Parathyroid adenoma (tissue), 2 donors: ENCODE measurements at regions not wholly inside any gene's neighbourhood (a gene's known extent, or its start where the extent isn't known, plus 50 kb on each side); places are given as distances from the start of the nearest gene placed in this dataset.

Experiments
- H2AFZ ChIP-seq: fragments of 300-600 bp; sonication (generic); one replicate; pipeline ENCODE4 v1.7.0; 2017; ENCODE audit warnings: antibody characterized with exemption, mild to moderate bottlenecking
- H3K27ac ChIP-seq: fragments of 300-600 bp; sonication (generic); one replicate; pipeline ENCODE4 v1.7.0; 2017
- H3K27me3 ChIP-seq: fragments of 300-600 bp; sonication (generic); one replicate; pipeline ENCODE4 v1.7.0; 2017; ENCODE audit warnings: low read length; ENCODE audit not compliant: control insufficient read depth, insufficient read depth
- H3K36me3 ChIP-seq: fragments of 300-600 bp; sonication (generic); one replicate; pipeline ENCODE4 v1.7.0; 2017; ENCODE audit warnings: low read length; ENCODE audit not compliant: control insufficient read depth, insufficient read depth
- H3K4me1 ChIP-seq: fragments of 300-600 bp; sonication (generic); one replicate; pipeline ENCODE4 v1.7.0; 2017; ENCODE audit warnings: control low read depth
- H3K4me2 ChIP-seq: fragments of 300-600 bp; sonication (generic); one replicate; pipeline ENCODE4 v1.7.0; 2017; ENCODE audit warnings: low read length
- H3K4me3 ChIP-seq: fragments of 300-600 bp; sonication (generic); one replicate; pipeline ENCODE4 v1.7.0; 2017; ENCODE audit warnings: low read depth, low read length
- H3K79me2 ChIP-seq: fragments of 300-600 bp; sonication (generic); one replicate; pipeline ENCODE4 v1.7.0; 2017; ENCODE audit warnings: control low read depth
- H3K9ac ChIP-seq: fragments of 300-600 bp; sonication (generic); one replicate; pipeline ENCODE4 v1.7.0; 2017; ENCODE audit warnings: mild to moderate bottlenecking
- H3K9me3 ChIP-seq: fragments of 300-600 bp; sonication (generic); one replicate; pipeline ENCODE4 v1.7.0; 2017; ENCODE audit warnings: low read length; ENCODE audit not compliant: control insufficient read depth
- CTCF ChIP-seq: fragments of 300-600 bp; sonication (generic); IDR thresholded peaks from one replicate; pipeline ENCODE4 v1.7.0; 2017; ENCODE audit warnings: antibody characterized with exemption, mild to moderate bottlenecking
- donor health status: primary hyperparathyroidism.

GRCh38 chr7:130982651-130983050, 248.6 kb upstream of the KLF14 start:
- Histone ChIP-seq H3K36me3 (no peaks in the 10 kb centered on the region), H2AFZ (no peak overlapping the region), H3K4me3 (no peak overlapping the region), H3K9me3 (no peaks in the 10 kb centered on the region), H3K4me2 (no peak overlapping the region), H3K27ac (no peak overlapping the region), H3K4me1 (no peaks in the 10 kb centered on the region), H3K9ac (no peak overlapping the region), H3K79me2 (peaks cover 50% of the 10 kb centered on the region), H3K27me3 (no peaks in the 10 kb centered on the region)
- TF ChIP-seq CTCF = no peak

GRCh38 chr7:130985361-130985760, 251.4 kb upstream of the KLF14 start:
- Histone ChIP-seq H3K27ac (no peak overlapping the region), H3K4me3 (no peak overlapping the region), H3K79me2 (peaks cover 50% of the 10 kb centered on the region), H2AFZ (no peak overlapping the region), H3K9ac (no peak overlapping the region), H3K4me1 (peaks cover 14% of the 10 kb centered on the region), H3K4me2 (no peak overlapping the region), H3K27me3 (no peaks in the 10 kb centered on the region), H3K9me3 (no peaks in the 10 kb centered on the region), H3K36me3 (no peaks in the 10 kb centered on the region)
- TF ChIP-seq CTCF = no peak

GRCh38 chr7:130986261-130986690, 252.3 kb upstream of the KLF14 start:
- Histone ChIP-seq H3K36me3 (no peaks in the 10 kb centered on the region), H3K9ac (no peak overlapping the region), H2AFZ (no peak overlapping the region), H3K9me3 (no peaks in the 10 kb centered on the region), H3K4me2 (no peak overlapping the region), H3K4me3 (no peak overlapping the region), H3K27ac (peak overlapping the region; percentile 17), H3K4me1 (peaks cover 18% of the 10 kb centered on the region), H3K27me3 (no peaks in the 10 kb centered on the region), H3K79me2 (peaks cover 54% of the 10 kb centered on the region)
- TF ChIP-seq CTCF = no peak

GRCh38 chr7:130987092-130987491, 253.1 kb upstream of the KLF14 start:
- Histone ChIP-seq H3K9me3 (no peaks in the 10 kb centered on the region), H3K36me3 (no peaks in the 10 kb centered on the region), H3K4me1 (peaks cover 18% of the 10 kb centered on the region), H3K4me2 (no peak overlapping the region), H3K4me3 (no peak overlapping the region), H2AFZ (no peak overlapping the region), H3K79me2 (peaks cover 60% of the 10 kb centered on the region), H3K27ac (no peak overlapping the region), H3K27me3 (no peaks in the 10 kb centered on the region), H3K9ac (no peak overlapping the region)
- TF ChIP-seq CTCF = no peak

- H3K79me2 ChIP-seq = peaks cover 66% of the 10 kb centered on the region
- H2AFZ ChIP-seq = no peak overlapping the region
- no peak overlapping the region for H3K4me3 ChIP-seq
- H3K9ac ChIP-seq = no peak overlapping the region
- TF ChIP-seq CTCF = no peak
- no peak overlapping the region for H3K4me2 ChIP-seq
- H3K27me3 ChIP-seq = no peaks in the 10 kb centered on the region
- H3K27ac ChIP-seq = peak overlapping the region; percentile 11
- H3K4me1 ChIP-seq = peaks cover 18% of the 10 kb centered on the region
- no peaks in the 10 kb centered on the region for H3K36me3 ChIP-seq
- H3K9me3 ChIP-seq = no peaks in the 10 kb centered on the region
Observed at GRCh38 chr7:130988443-130988842, 254.4 kb upstream of the KLF14 start.
